GM19455 (cell line): ENCODE measurements at regions not wholly inside any gene's neighbourhood (a gene's known extent, or its start where the extent isn't known, plus 50 kb on each side); places are given as distances from the start of the nearest gene placed in this dataset.

Experiments
- ATAC-seq: cut with Tn5 transposase; IDR thresholded peaks from one replicate; pipeline ENCODE4 v1.9.1; 2021; ENCODE audit not compliant: unreplicated experiment

GRCh38 chr1:109826930-109827349 is 63.2 kb upstream of the EPS8L3 start:
- ATAC-seq, result no peak

- no peak for ATAC-seq
Observed at GRCh38 chr1:109826446-109826845, 62.7 kb upstream of the EPS8L3 start.

GRCh38 chr1:109824349-109825115 is 60.8 kb upstream of the EPS8L3 start:
- ATAC-seq, result no peak

- no peak for ATAC-seq
Observed at GRCh38 chr1:109823543-109824348, 60.0 kb upstream of the EPS8L3 start.

GRCh38 chr1:109822749-109823542 is 59.2 kb upstream of the EPS8L3 start:
- ATAC-seq, result no peak

- no peak for ATAC-seq
Observed at GRCh38 chr1:109821831-109822745, 58.4 kb upstream of the EPS8L3 start.

- no peak for ATAC-seq
Observed at GRCh38 chr1:109821221-109821669, 57.5 kb upstream of the EPS8L3 start.

GRCh38 chr1:109819906-109820305 is 56.2 kb upstream of the EPS8L3 start:
- ATAC-seq, result no peak

GRCh38 chr1:109818988-109819764 is 55.5 kb upstream of the EPS8L3 start:
- ATAC-seq, result no peak

- ATAC-seq, result no peak
Observed at GRCh38 chr1:109818271-109818987, 54.7 kb upstream of the EPS8L3 start.

GRCh38 chr1:109817881-109818270 is 54.2 kb upstream of the EPS8L3 start:
- ATAC-seq, result no peak

GRCh38 chr1:109816975-109817535 is 53.3 kb upstream of the EPS8L3 start:
- ATAC-seq, result no peak

GRCh38 chr1:109816175-109816811 is 52.6 kb upstream of the EPS8L3 start:
- peak; percentile 89 for ATAC-seq

- no peak for ATAC-seq
Observed at GRCh38 chr1:109815809-109816174, 52.1 kb upstream of the EPS8L3 start.

GRCh38 chr1:109814993-109815786 is 51.5 kb upstream of the EPS8L3 start:
- ATAC-seq, result no peak

GRCh38 chr1:109814223-109814622 is 50.5 kb upstream of the EPS8L3 start:
- ATAC-seq, result no peak
